ENCODE measurements at regions not wholly inside any gene's neighbourhood (a gene's known extent, or its start where the extent isn't known, plus 50 kb on each side); places are given as distances from the start of the nearest gene placed in this dataset.
"Not testable (repeated sequence)": the region's sequence is repeated elsewhere in the genome, so short reads cannot be mapped to it uniquely, and the experiment has no call there.

DNA sequence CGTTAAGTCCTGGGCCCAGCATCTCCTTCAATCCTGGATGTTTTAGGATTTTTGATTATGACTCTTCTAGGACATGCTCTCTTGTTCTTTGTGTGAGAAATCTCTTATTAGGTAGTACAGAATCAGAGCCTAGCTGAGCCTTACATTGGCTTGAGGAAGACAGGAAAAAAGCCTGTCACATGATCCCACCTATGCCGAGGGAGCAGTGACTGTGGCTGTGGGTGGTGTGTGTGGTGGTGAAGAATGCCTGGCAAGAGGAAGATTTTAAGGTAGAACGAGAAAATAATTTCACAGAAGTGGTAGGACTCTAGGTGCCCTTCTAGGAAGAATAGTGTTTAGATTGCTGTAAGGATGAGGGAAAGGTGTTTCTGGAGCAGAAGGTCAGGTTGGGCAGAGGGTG lies 449.5 kb upstream of the PROX1 start:
- Histone ChIP-seq H3K9ac (ENCODE audit: low read length) (no peak overlapping the region), H2AFZ (ENCODE audit: low read depth, low read length) (no peak overlapping the region), H3K79me2 (ENCODE audit: insufficient read depth, low read length) (no peaks in the 10 kb centered on the region), H3K9me3 (ENCODE audit: insufficient read depth, low read depth, low read length) (no peaks in the 10 kb centered on the region), H3K4me3 (ENCODE audit: insufficient read depth, low read depth, low read length) (no peak overlapping the region), H4K20me1 (ENCODE audit: insufficient read depth, low read length) (no peaks in the 10 kb centered on the region), H3K4me2 (ENCODE audit: low read length) (no peak overlapping the region), H3K27me3 (ENCODE audit: insufficient read depth, low read length) (no peaks in the 10 kb centered on the region), H3K27ac (ENCODE audit: low read depth, low read length) (no peak overlapping the region), H3K4me1 (ENCODE audit: insufficient read depth, low read length) (no peaks in the 10 kb centered on the region), H3K36me3 (ENCODE audit: insufficient read depth, low read length) (no peaks in the 10 kb centered on the region)
- no peak overlapping the region for H3K4me3 Mint-ChIP-seq (ENCODE audit: unreplicated experiment)
- H3K27ac Mint-ChIP-seq (ENCODE audit: unreplicated experiment), result no peak overlapping the region
- no peaks in the 10 kb centered on the region for H3K4me1 Mint-ChIP-seq (ENCODE audit: low read depth, unreplicated experiment)
- DNase-seq (ENCODE audit: low read depth) (no peak), FAIRE-seq (no peak)
- peaks cover 17% of the 10 kb centered on the region for H3K27me3 Mint-ChIP-seq (ENCODE audit: low read depth, unreplicated experiment)
- no peak for TF ChIP-seq EZH2 (IDR thresholded peaks at IDR 0.05; ENCODE audit: insufficient read depth, low read length)
- TF ChIP-seq, protein P1, sequence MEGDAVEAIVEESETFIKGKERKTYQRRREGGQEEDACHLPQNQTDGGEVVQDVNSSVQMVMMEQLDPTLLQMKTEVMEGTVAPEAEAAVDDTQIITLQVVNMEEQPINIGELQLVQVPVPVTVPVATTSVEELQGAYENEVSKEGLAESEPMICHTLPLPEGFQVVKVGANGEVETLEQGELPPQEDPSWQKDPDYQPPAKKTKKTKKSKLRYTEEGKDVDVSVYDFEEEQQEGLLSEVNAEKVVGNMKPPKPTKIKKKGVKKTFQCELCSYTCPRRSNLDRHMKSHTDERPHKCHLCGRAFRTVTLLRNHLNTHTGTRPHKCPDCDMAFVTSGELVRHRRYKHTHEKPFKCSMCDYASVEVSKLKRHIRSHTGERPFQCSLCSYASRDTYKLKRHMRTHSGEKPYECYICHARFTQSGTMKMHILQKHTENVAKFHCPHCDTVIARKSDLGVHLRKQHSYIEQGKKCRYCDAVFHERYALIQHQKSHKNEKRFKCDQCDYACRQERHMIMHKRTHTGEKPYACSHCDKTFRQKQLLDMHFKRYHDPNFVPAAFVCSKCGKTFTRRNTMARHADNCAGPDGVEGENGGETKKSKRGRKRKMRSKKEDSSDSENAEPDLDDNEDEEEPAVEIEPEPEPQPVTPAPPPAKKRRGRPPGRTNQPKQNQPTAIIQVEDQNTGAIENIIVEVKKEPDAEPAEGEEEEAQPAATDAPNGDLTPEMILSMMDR (IDR thresholded peaks at IDR 0.05; ENCODE audit: insufficient read depth, low read depth, low read length), result no peak
- no peaks in the 10 kb centered on the region for H3K36me3 Mint-ChIP-seq (ENCODE audit: low read depth, unreplicated experiment)
- no peaks in the 10 kb centered on the region for H3K9me3 Mint-ChIP-seq (ENCODE audit: unreplicated experiment)

DNA sequence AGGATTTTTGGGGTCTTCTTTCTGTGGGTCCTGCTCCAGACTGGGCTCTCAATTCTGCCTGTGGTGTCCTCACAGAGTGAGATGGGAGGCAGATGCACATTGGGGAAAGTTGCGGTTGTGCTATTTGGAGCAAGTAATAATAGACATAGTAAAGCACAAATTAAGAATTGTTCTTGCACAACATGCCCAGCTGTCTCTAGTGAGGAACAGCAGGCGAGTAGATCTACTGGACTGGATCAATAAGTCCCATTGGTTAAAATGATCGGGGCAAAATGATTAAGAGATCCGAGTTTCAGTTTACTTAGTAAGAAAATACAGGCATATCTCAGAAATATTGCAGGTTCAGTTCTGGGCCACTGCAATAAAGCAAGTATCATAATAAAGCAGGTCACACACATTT lies 448.3 kb upstream of the PROX1 start:
- Mint-ChIP-seq H3K36me3 (ENCODE audit: low read depth, unreplicated experiment) (no peaks in the 10 kb centered on the region), H3K4me1 (ENCODE audit: low read depth, unreplicated experiment) (no peaks in the 10 kb centered on the region), H3K9me3 (ENCODE audit: unreplicated experiment) (no peaks in the 10 kb centered on the region), H3K4me3 (ENCODE audit: unreplicated experiment) (no peak overlapping the region), H3K27ac (ENCODE audit: unreplicated experiment) (no peak overlapping the region), H3K27me3 (ENCODE audit: low read depth, unreplicated experiment) (peaks cover 23% of the 10 kb centered on the region)
- no peak for TF ChIP-seq EZH2 (IDR thresholded peaks at IDR 0.05; ENCODE audit: insufficient read depth, low read length)
- TF ChIP-seq, protein P1 (IDR thresholded peaks at IDR 0.05; ENCODE audit: insufficient read depth, low read depth, low read length), result no peak
- Histone ChIP-seq H3K27ac (ENCODE audit: low read depth, low read length) (no peak overlapping the region), H3K36me3 (ENCODE audit: insufficient read depth, low read length) (no peaks in the 10 kb centered on the region), H3K4me3 (ENCODE audit: insufficient read depth, low read depth, low read length) (no peak overlapping the region), H2AFZ (ENCODE audit: low read depth, low read length) (no peak overlapping the region), H3K79me2 (ENCODE audit: insufficient read depth, low read length) (no peaks in the 10 kb centered on the region), H3K9ac (ENCODE audit: low read length) (no peak overlapping the region), H3K9me3 (ENCODE audit: insufficient read depth, low read depth, low read length) (no peaks in the 10 kb centered on the region), H3K4me2 (ENCODE audit: low read length) (no peak overlapping the region), H3K27me3 (ENCODE audit: insufficient read depth, low read length) (no peaks in the 10 kb centered on the region), H4K20me1 (ENCODE audit: insufficient read depth, low read length) (no peaks in the 10 kb centered on the region), H3K4me1 (ENCODE audit: insufficient read depth, low read length) (no peaks in the 10 kb centered on the region)
- no peak for DNase-seq (ENCODE audit: low read depth)
- no peak for FAIRE-seq

DNA sequence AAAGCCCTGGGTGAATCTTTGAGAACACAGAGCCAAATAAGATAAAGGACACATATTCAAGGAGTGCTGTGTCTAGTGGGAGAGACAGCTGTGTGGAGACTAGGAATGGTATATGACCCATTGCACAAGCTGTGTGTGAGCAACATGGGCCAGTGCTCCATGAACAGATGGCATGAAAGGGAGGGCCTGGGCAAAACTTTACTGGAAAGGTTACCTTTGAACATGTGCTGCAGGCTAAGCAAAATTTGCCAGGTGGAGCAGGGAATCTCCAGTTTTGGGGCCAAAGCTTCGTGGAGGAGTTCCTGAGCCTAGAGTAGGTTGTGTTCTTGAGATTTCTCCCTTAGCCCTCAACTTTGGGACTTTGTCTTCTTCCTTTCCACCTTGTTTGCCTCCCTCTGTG lies 446.1 kb upstream of the PROX1 start:
- Histone ChIP-seq H3K36me3 (ENCODE audit: insufficient read depth, low read length) (no peaks in the 10 kb centered on the region), H3K4me1 (ENCODE audit: insufficient read depth, low read length) (no peaks in the 10 kb centered on the region), H3K4me2 (ENCODE audit: low read length) (no peak overlapping the region), H4K20me1 (ENCODE audit: insufficient read depth, low read length) (no peaks in the 10 kb centered on the region), H3K4me3 (ENCODE audit: insufficient read depth, low read depth, low read length) (no peak overlapping the region), H3K27me3 (ENCODE audit: insufficient read depth, low read length) (no peaks in the 10 kb centered on the region), H3K9me3 (ENCODE audit: insufficient read depth, low read depth, low read length) (no peaks in the 10 kb centered on the region), H3K79me2 (ENCODE audit: insufficient read depth, low read length) (no peaks in the 10 kb centered on the region), H3K27ac (ENCODE audit: low read depth, low read length) (no peak overlapping the region), H2AFZ (ENCODE audit: low read depth, low read length) (no peak overlapping the region), H3K9ac (ENCODE audit: low read length) (no peak overlapping the region)
- Mint-ChIP-seq H3K4me1 (ENCODE audit: low read depth, unreplicated experiment) (no peaks in the 10 kb centered on the region), H3K27me3 (ENCODE audit: low read depth, unreplicated experiment) (peaks cover 23% of the 10 kb centered on the region), H3K27ac (ENCODE audit: unreplicated experiment) (no peak overlapping the region), H3K36me3 (ENCODE audit: low read depth, unreplicated experiment) (no peaks in the 10 kb centered on the region), H3K4me3 (ENCODE audit: unreplicated experiment) (no peak overlapping the region), H3K9me3 (ENCODE audit: unreplicated experiment) (no peaks in the 10 kb centered on the region)
- no peak for TF ChIP-seq EZH2 (IDR thresholded peaks at IDR 0.05; ENCODE audit: insufficient read depth, low read length)
- TF ChIP-seq, protein P1 (IDR thresholded peaks at IDR 0.05; ENCODE audit: insufficient read depth, low read depth, low read length), result no peak
- DNase-seq (ENCODE audit: low read depth) (no peak), FAIRE-seq (no peak)

DNA sequence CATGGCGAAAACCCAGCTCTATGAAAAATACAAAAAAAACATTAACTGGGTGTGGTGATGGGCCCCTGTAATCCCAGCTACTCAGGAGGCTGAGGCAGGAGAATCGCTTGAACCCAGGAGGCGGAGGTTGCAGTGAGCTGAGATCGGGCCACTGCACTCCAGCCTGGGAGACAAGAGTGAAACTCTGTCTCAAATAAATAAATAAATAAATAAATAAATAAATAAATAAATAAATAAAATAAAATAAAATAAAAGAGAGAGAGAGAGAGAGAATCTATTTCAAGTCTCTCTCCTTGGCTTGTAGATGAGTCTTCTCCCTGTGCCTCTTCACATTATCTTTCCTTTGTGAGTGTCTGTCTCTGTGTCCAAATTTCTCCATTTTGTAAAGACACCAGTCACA lies 442.6 kb upstream of the PROX1 start:
- not testable (repeated sequence) for H3K9me3 ChIP-seq (ENCODE audit: insufficient read depth, low read depth, low read length); H3K9me3 Mint-ChIP-seq (ENCODE audit: unreplicated experiment); H3K4me1 ChIP-seq (ENCODE audit: insufficient read depth, low read length); DNase-seq (ENCODE audit: low read depth); H4K20me1 ChIP-seq (ENCODE audit: insufficient read depth, low read length); H3K27me3 ChIP-seq (ENCODE audit: insufficient read depth, low read length); FAIRE-seq; H2AFZ ChIP-seq (ENCODE audit: low read depth, low read length); H3K36me3 Mint-ChIP-seq (ENCODE audit: low read depth, unreplicated experiment); H3K27ac Mint-ChIP-seq (ENCODE audit: unreplicated experiment); H3K4me3 Mint-ChIP-seq (ENCODE audit: unreplicated experiment); H3K4me1 Mint-ChIP-seq (ENCODE audit: low read depth, unreplicated experiment); H3K27ac ChIP-seq (ENCODE audit: low read depth, low read length); H3K9ac ChIP-seq (ENCODE audit: low read length); H3K4me2 ChIP-seq (ENCODE audit: low read length); H3K4me3 ChIP-seq (ENCODE audit: insufficient read depth, low read depth, low read length); H3K36me3 ChIP-seq (ENCODE audit: insufficient read depth, low read length); H3K79me2 ChIP-seq (ENCODE audit: insufficient read depth, low read length)
- peaks cover 23% of the 10 kb centered on the region for H3K27me3 Mint-ChIP-seq (ENCODE audit: low read depth, unreplicated experiment)
